ENCODE measurements at regions not wholly inside any gene's neighbourhood (a gene's known extent, or its start where the extent isn't known, plus 50 kb on each side); places are given as distances from the start of the nearest gene placed in this dataset.

GRCh38 chr9:129321286-129322021, 143.4 kb upstream of the IER5L start:
- DNase-seq, result no peak

- DNase-seq, result peak; percentile 81
These were observed 142.7 kb upstream of the IER5L start for GRCh38 chr9:129320575-129321285.

- no peak for DNase-seq
These were observed 141.9 kb upstream of the IER5L start for GRCh38 chr9:129319938-129320481.

- peak; percentile 54 for DNase-seq
These were observed 141.2 kb upstream of the IER5L start for GRCh38 chr9:129319076-129319937.

- DNase-seq, result peak; percentile 50
These were observed 140.3 kb upstream of the IER5L start for GRCh38 chr9:129318121-129319075.

- DNase-seq, result peak; percentile 53
These were observed 139.3 kb upstream of the IER5L start for GRCh38 chr9:129317179-129318011.

GRCh38 chr9:129316281-129317030, 138.4 kb upstream of the IER5L start:
- peak; percentile 46 for DNase-seq

- no peak for DNase-seq
These were observed 135.4 kb upstream of the IER5L start for GRCh38 chr9:129313331-129313955.

- DNase-seq, result peak; percentile 46
These were observed 134.4 kb upstream of the IER5L start for GRCh38 chr9:129312251-129313122.

- peak; percentile 45 for DNase-seq
These were observed 133.6 kb upstream of the IER5L start for GRCh38 chr9:129311643-129312042.

GRCh38 chr9:129310666-129311350, 132.7 kb upstream of the IER5L start:
- DNase-seq, result peak; percentile 26

GRCh38 chr9:129309906-129310305, 131.8 kb upstream of the IER5L start:
- DNase-seq, result peak; percentile 32

GRCh38 chr9:129309041-129309430, 131.0 kb upstream of the IER5L start:
- peak; percentile 37 for DNase-seq

- peak; percentile 51 for DNase-seq
These were observed 129.3 kb upstream of the IER5L start for GRCh38 chr9:129307227-129307970.

- DNase-seq, result peak; percentile 47
These were observed 128.4 kb upstream of the IER5L start for GRCh38 chr9:129306318-129306973.

GRCh38 chr9:129305246-129305645, 127.2 kb upstream of the IER5L start:
- DNase-seq, result peak; percentile 35

GRCh38 chr9:129301941-129302340, 123.9 kb upstream of the IER5L start:
- no peak for DNase-seq
